ENCODE measurements at regions not wholly inside any gene's neighbourhood (a gene's known extent, or its start where the extent isn't known, plus 50 kb on each side); places are given as distances from the start of the nearest gene placed in this dataset.

DNA sequence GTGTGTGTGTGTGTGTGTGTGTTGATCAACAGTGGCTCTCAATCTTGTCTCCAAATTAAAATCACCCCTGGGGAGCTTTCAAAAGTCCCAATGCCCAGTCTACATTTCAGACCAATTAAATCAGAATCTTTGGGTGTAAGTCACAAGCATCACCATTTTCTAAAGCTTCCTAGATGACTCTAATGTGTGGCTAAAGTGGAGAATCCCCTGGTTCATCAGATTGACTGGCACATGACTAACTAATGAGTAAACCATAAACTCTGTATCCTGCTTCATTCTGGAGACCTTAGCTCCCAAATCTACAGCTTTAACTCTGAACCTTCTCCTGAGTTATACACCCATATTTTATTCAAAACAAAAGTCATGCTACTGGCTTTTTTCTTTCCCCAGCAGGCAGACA is 131.3 kb downstream of the SUCLA2 start:
- H3K27ac ChIP-seq: no peak overlapping the region
- no peak overlapping the region for H3K4me3 ChIP-seq
- DNase-seq (ENCODE audit: low spot score in 2 of 2): no peak
- H3K36me3 ChIP-seq: no peaks in the 10 kb centered on the region
- H3K9me3 ChIP-seq: peaks cover 9 to 11% of the 10 kb centered on the region in 2 donors
- TF ChIP-seq POLR2AphosphoS5 (IDR thresholded peaks at IDR 0.05) (no peak), CTCF (IDR thresholded peaks at IDR 0.05) (no peak), POLR2A (IDR thresholded peaks at IDR 0.05) (no peak)
- intact Hi-C loops (cut with DNase I; ENCODE audit: low total_unique reads): no loop called here
- no peaks in the 10 kb centered on the region for H3K4me1 ChIP-seq
- H3K27me3 ChIP-seq: no peaks in the 10 kb centered on the region

DNA sequence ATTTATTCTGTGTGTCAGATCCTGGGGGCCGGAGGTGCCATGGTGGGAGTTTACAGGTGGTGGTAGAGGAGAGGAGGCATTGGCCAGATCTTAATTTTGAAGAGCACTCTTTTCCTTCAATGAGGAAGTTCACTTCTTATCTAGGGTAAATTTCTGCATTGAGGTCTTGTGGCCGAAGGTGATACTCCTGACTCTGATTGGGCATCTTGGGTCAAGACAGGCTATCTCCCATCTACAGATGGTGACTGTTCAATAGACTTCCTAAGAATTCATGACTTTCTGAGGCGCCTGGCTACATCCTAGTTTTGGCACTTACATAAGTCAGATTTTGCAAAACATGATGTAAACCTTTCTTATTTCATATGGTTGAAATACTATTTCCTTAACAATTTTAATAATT is 135.2 kb downstream of the SUCLA2 start:
- DNase-seq (ENCODE audit: low spot score in 2 of 2): no peak
- Histone ChIP-seq H3K4me1 (no peaks in the 10 kb centered on the region), H3K27ac (no peak overlapping the region), H3K27me3 (no peaks in the 10 kb centered on the region), H3K4me3 (no peak overlapping the region), H3K36me3 (no peaks in the 10 kb centered on the region), H3K9me3 (no peaks in the 10 kb centered on the region)
- TF ChIP-seq POLR2A (IDR thresholded peaks at IDR 0.05) (no peak), POLR2AphosphoS5 (IDR thresholded peaks at IDR 0.05) (no peak), CTCF (IDR thresholded peaks at IDR 0.05) (no peak)
- intact Hi-C loops (cut with DNase I; ENCODE audit: low total_unique reads): no loop called here

GRCh38 chr13:47862841-47863240 is 138.2 kb downstream of the SUCLA2 start:
- H3K9me3 ChIP-seq: no peaks in the 10 kb centered on the region
- no peak overlapping the region for H3K4me3 ChIP-seq
- H3K36me3 ChIP-seq: no peaks in the 10 kb centered on the region
- H3K4me1 ChIP-seq: no peaks in the 10 kb centered on the region
- TF ChIP-seq POLR2AphosphoS5 (IDR thresholded peaks at IDR 0.05) (no peak), CTCF (IDR thresholded peaks at IDR 0.05) (no peak), POLR2A (IDR thresholded peaks at IDR 0.05) (no peak)
- no peak for DNase-seq (ENCODE audit: low spot score in 2 of 2)
- H3K27ac ChIP-seq: no peak overlapping the region
- H3K27me3 ChIP-seq: no peaks in the 10 kb centered on the region
- intact Hi-C loops (cut with DNase I; ENCODE audit: low total_unique reads): no loop called here

- intact Hi-C loops (cut with DNase I; ENCODE audit: low total_unique reads): no loop called here
- H3K4me1 ChIP-seq: no peaks in the 10 kb centered on the region
- H3K4me3 ChIP-seq: no peak overlapping the region
- TF ChIP-seq CTCF (IDR thresholded peaks at IDR 0.05) (no peak), POLR2AphosphoS5 (IDR thresholded peaks at IDR 0.05) (no peak), POLR2A (IDR thresholded peaks at IDR 0.05) (no peak)
- no peaks in the 10 kb centered on the region for H3K9me3 ChIP-seq
- H3K27me3 ChIP-seq: no peaks in the 10 kb centered on the region
- no peak overlapping the region for H3K27ac ChIP-seq
- no peaks in the 10 kb centered on the region for H3K36me3 ChIP-seq
- no peak for DNase-seq (ENCODE audit: low spot score in 2 of 2)
Measured at GRCh38 chr13:47859165-47859564, 141.9 kb downstream of the SUCLA2 start.

GRCh38 chr13:47858042-47859025 is 142.7 kb downstream of the SUCLA2 start:
- H3K27ac ChIP-seq: no peak overlapping the region
- H3K4me3 ChIP-seq: no peak overlapping the region
- intact Hi-C loops (cut with DNase I; ENCODE audit: low total_unique reads): no loop called here
- no peaks in the 10 kb centered on the region for H3K27me3 ChIP-seq
- TF ChIP-seq POLR2A (IDR thresholded peaks at IDR 0.05) (no peak), POLR2AphosphoS5 (IDR thresholded peaks at IDR 0.05) (no peak)
- H3K4me1 ChIP-seq: no peaks in the 10 kb centered on the region
- DNase-seq (ENCODE audit: low spot score in 2 of 2): no peak
- H3K36me3 ChIP-seq: no peaks in the 10 kb centered on the region
- no peaks in the 10 kb centered on the region for H3K9me3 ChIP-seq
